A549 (cell line): ENCODE measurements at regions not wholly inside any gene's neighbourhood (a gene's known extent, or its start where the extent isn't known, plus 50 kb on each side); places are given as distances from the start of the nearest gene placed in this dataset.
A peak's percentile ranks its signal among the peaks of the same experiment; 100 is the strongest.

Source experiments
- ATAC-seq, 2 experiments: fragments of 200-7000 bp in 1 of 2; fragments of >200 bp in 1 of 2; cut with Nextera tagmentation in 1 of 2; cut with Tn5 transposase in 1 of 2; 3 replicates each; pipeline versions ENCODE4 v1.8.0 to v1.9.1; 2018 to 2020; ENCODE audit warnings: mild to moderate bottlenecking in 1 of 2, moderate library complexity in 1 of 2
- CTCF ChIA-PET: fragments of 300-600 bp; sonication (Branson Sonifier 250); formaldehyde crosslinking; extraction: SDS; loops from one replicate; lab custom pipeline; 2021; ENCODE audit warnings: antibody characterized with exemption, inconsistent platforms; lab: Yijun Ruan, JAX
- POLR2A ChIA-PET: fragments of 350-600 bp; formaldehyde crosslinking; extraction: SDS; loops from one replicate; lab custom pipeline; 2021; ENCODE audit warnings: antibody characterized with exemption, inconsistent platforms; lab: Yijun Ruan, JAX
- DNase-seq, 2 experiments: peaks; one replicate each; pipeline versions ENCODE4 v3.0.0 to v3.0.0-alpha.2; 2011 to 2016; ENCODE audit warnings: low read depth in 1 of 2, low spot score in 1 of 2
- FAIRE-seq: peaks from 2 replicates; lab custom pipeline; 2011; peaks lifted over from hg19 to GRCh38; lab: Jason Lieb, UNC
- H3K27ac ChIP-seq, 2 experiments: fragments of >200 bp; sonication (Bioruptor Twin); formaldehyde crosslinking; 3 replicates each; pipeline ENCODE4 v1.5.1; 2016 to 2017
- H3K4me1 ChIP-seq: fragments of >200 bp; sonication (Bioruptor Twin); formaldehyde crosslinking; 3 replicates; pipeline ENCODE4 v1.6.1; 2016
- H3K4me2 ChIP-seq: fragments of >200 bp; sonication (Bioruptor Twin); formaldehyde crosslinking; 3 replicates; pipeline ENCODE4 v1.6.1; 2016
- H3K4me3 ChIP-seq: fragments of >200 bp; sonication (Bioruptor Twin); formaldehyde crosslinking; 3 replicates; pipeline ENCODE4 v1.5.1; 2016
- H3K9me3 ChIP-seq: fragments of >200 bp; sonication (Bioruptor Twin); formaldehyde crosslinking; 3 replicates; pipeline ENCODE4 v1.6.1; 2016
- ATOH8 ChIP-seq: fragments of 250-450 bp; sonication (Bioruptor Pico); IDR thresholded peaks from 2 replicates; pipeline ENCODE4 v1.5.0; 2020; ENCODE audit warnings: low read depth, mild to moderate bottlenecking, moderate library complexity
- CTCF ChIP-seq: fragments of >200 bp; sonication (Bioruptor Twin); formaldehyde crosslinking; IDR thresholded peaks from 3 replicates; pipeline ENCODE4 v1.5.1; 2016
- EHF ChIP-seq: fragments of 250-450 bp; sonication (Bioruptor Pico); IDR thresholded peaks from 2 replicates; pipeline ENCODE4 v1.5.0; 2020; ENCODE audit warnings: mild to moderate bottlenecking
- ESRRA ChIP-seq: fragments of 150-350 bp; IDR thresholded peaks from 2 replicates; pipeline ENCODE4 v1.6.1; 2014; ENCODE audit warnings: mild to moderate bottlenecking, low read length, borderline replicate concordance
- GATA3 ChIP-seq: IDR thresholded peaks from 2 replicates; pipeline ENCODE4 v1.6.1; 2012; ENCODE audit warnings: borderline replicate concordance
- HDAC2 ChIP-seq: fragments of 200-600 bp; sonication (generic); IDR thresholded peaks from 2 replicates; pipeline ENCODE4 v1.6.1; 2016
- HMGXB4 ChIP-seq: fragments of 250-450 bp; sonication (Bioruptor Pico); IDR thresholded peaks from 2 replicates; pipeline ENCODE4 v1.5.0; 2021; ENCODE audit warnings: mild to moderate bottlenecking, moderate library complexity, borderline replicate concordance
- HOXA7 ChIP-seq: fragments of 250-450 bp; sonication (Bioruptor Pico); IDR thresholded peaks from 2 replicates; pipeline ENCODE4 v1.5.0; 2020; ENCODE audit warnings: mild to moderate bottlenecking, moderate library complexity
- JUN ChIP-seq, 2 experiments: fragments of >200 bp; sonication (Bioruptor Twin); formaldehyde crosslinking; IDR thresholded peaks; 2 replicates in 1 of 2; 3 replicates in 1 of 2; pipeline ENCODE4 v1.6.1; 2016 to 2017
- KDM1A ChIP-seq: fragments of 200-600 bp; sonication (generic); IDR thresholded peaks from 2 replicates; pipeline ENCODE4 v1.6.1; 2016; ENCODE audit warnings: low read depth, mild to moderate bottlenecking
- KDM5A ChIP-seq: fragments of 200-600 bp; sonication (generic); IDR thresholded peaks from 2 replicates; pipeline ENCODE4 v1.6.1; 2016; ENCODE audit warnings: antibody characterized with exemption, mild to moderate bottlenecking
- MAFK ChIP-seq: fragments of 450-650 bp; IDR thresholded peaks from 2 replicates; pipeline ENCODE4 v1.6.1; 2014; ENCODE audit not compliant: partially characterized antibody
- MAX ChIP-seq: IDR thresholded peaks from 2 replicates; pipeline ENCODE4 v1.6.1; 2012
- MAZ ChIP-seq: fragments of 150-350 bp; IDR thresholded peaks from 2 replicates; pipeline ENCODE4 v1.6.1; 2014; ENCODE audit warnings: antibody characterized with exemption, low read depth, low read length, borderline replicate concordance
- NFE2L2 ChIP-seq: fragments of 150-350 bp; conservative IDR thresholded peaks from 2 replicates; pipeline ENCODE4 v1.6.1; 2014; ENCODE audit warnings: low read length
- NPAS2 ChIP-seq: fragments of 250-450 bp; sonication (Bioruptor Pico); IDR thresholded peaks from 2 replicates; pipeline ENCODE4 v1.8.0; 2022; ENCODE audit warnings: mild to moderate bottlenecking, moderate library complexity, borderline replicate concordance
- PBX3 ChIP-seq: IDR thresholded peaks from 2 replicates; pipeline ENCODE4 v1.6.1; 2012
- RAD21 ChIP-seq, 2 experiments: fragments of >200 bp in 1 of 2; sonication (Bioruptor Twin) in 1 of 2; formaldehyde crosslinking in 1 of 2; IDR thresholded peaks in 1 of 2; conservative IDR thresholded peaks in 1 of 2; 2 replicates in 1 of 2; 3 replicates in 1 of 2; pipeline ENCODE4 v1.6.1; 2012 to 2018; ENCODE audit warnings: inconsistent platforms in 1 of 2
- SMC3 ChIP-seq: fragments of >200 bp; sonication (Bioruptor Twin); formaldehyde crosslinking; IDR thresholded peaks from 3 replicates; pipeline ENCODE4 v1.6.1; 2018; ENCODE audit warnings: inconsistent platforms
- SREBF2 ChIP-seq: fragments of 450-650 bp; IDR thresholded peaks from 2 replicates; pipeline ENCODE4 v1.6.1; 2014; ENCODE audit warnings: mild to moderate bottlenecking, moderate library complexity
- ZFP36 ChIP-seq: fragments of 450-650 bp; IDR thresholded peaks from 2 replicates; pipeline ENCODE4 v1.6.1; 2014; ENCODE audit warnings: borderline replicate concordance; ENCODE audit not compliant: partially characterized antibody
- WGBS: methylation state at CpG from one replicate; pipeline ENCODE4 v1.1.6; 2017; ENCODE audit errors: missing lambda C conversion rate; 5-methylcytosine and 5-hydroxymethylcytosine counted together

GRCh38 chrX:98422536-98422935, 1538.8 kb downstream of the RPA4 start:
- Histone ChIP-seq H3K4me1 (no peaks in the 10 kb centered on the region), H3K4me3 (no peak overlapping the region), H3K9me3 (no peaks in the 10 kb centered on the region), H3K4me2 (no peak overlapping the region), H3K27ac (no peak overlapping the region)
- CTCF ChIA-PET = no interaction called here
- FAIRE-seq (no peak), DNase-seq (no peak), ATAC-seq (no peak)
- POLR2A ChIA-PET = no interaction called here
- peak; percentile 83 for TF ChIP-seq MAFK
- no peak for TF ChIP-seq NPAS2

GRCh38 chrX:98432413-98432812, 1548.7 kb downstream of the RPA4 start:
- Histone ChIP-seq H3K9me3 (no peaks in the 10 kb centered on the region), H3K27ac (no peak overlapping the region), H3K4me3 (no peak overlapping the region), H3K4me1 (no peaks in the 10 kb centered on the region), H3K4me2 (no peak overlapping the region)
- POLR2A ChIA-PET = no interaction called here
- 0% methylated on average over 1 of the region's 1 CpG for WGBS
- CTCF ChIA-PET = no interaction called here
- FAIRE-seq (no peak), ATAC-seq (no peak)
- TF ChIP-seq KDM1A (no peak), NFE2L2 (no peak), HOXA7 (CRISPR knock-in tag) (no peak), JUN (IDR thresholded peaks at IDR 0.05) (no peak), SMC3 (no peak), EHF (CRISPR knock-in tag) (no peak), ESRRA (no peak)
- TF ChIP-seq, all 56 proteins: peak for 0
- no peak for DNase-seq

- WGBS = 2% methylated on average over 4 of the region's 4 CpGs
- no peak for FAIRE-seq
- ATAC-seq = no peak
- no peaks in the 10 kb centered on the region for H3K4me1 ChIP-seq
- CTCF ChIA-PET = no interaction called here
- no peaks in the 10 kb centered on the region for H3K9me3 ChIP-seq
- TF ChIP-seq NFE2L2 = no peak
- no peak for TF ChIP-seq MAX
- TF ChIP-seq MAZ = no peak
- TF ChIP-seq CTCF = no peak
- no peak for TF ChIP-seq SMC3
- no peak for TF ChIP-seq ATOH8 (CRISPR knock-in tag)
- no peak for TF ChIP-seq GATA3
- TF ChIP-seq KDM5A = no peak
- TF ChIP-seq JUN (IDR thresholded peaks at IDR 0.05) = no peak
- TF ChIP-seq, all 56 proteins: peak for 0
- no peak overlapping the region for H3K4me3 ChIP-seq
- no peak for DNase-seq
- H3K4me2 ChIP-seq = no peak overlapping the region
- POLR2A ChIA-PET = no interaction called here
- H3K27ac ChIP-seq = no peak overlapping the region
These were observed 1564.8 kb downstream of the RPA4 start for GRCh38 chrX:98448524-98448923.

- ChIA-PET POLR2A (no interaction called here), CTCF (no interaction called here)
- 29% methylated on average over 1 of the region's 1 CpG for WGBS
- no peak for FAIRE-seq
- Histone ChIP-seq H3K9me3 (no peaks in the 10 kb centered on the region), H3K27ac (no peak overlapping the region), H3K4me2 (no peak overlapping the region), H3K4me3 (no peak overlapping the region), H3K4me1 (no peaks in the 10 kb centered on the region)
- no peak for TF ChIP-seq HDAC2
- no peak for TF ChIP-seq ZFP36
- no peak for TF ChIP-seq RAD21 (conservative IDR thresholded peaks at IDR 0.05 in 1 of 2, IDR thresholded peaks at IDR 0.05 in 1 of 2)
- no peak for TF ChIP-seq SREBF2
- no peak for TF ChIP-seq PBX3
- TF ChIP-seq HMGXB4 (CRISPR knock-in tag) = no peak
- TF ChIP-seq CTCF = no peak
- no peak for TF ChIP-seq KDM5A
- ATAC-seq = no peak
- DNase-seq = no peak
These were observed 1568.7 kb downstream of the RPA4 start for GRCh38 chrX:98452456-98452855.
